ENCODE measurements at regions not wholly inside any gene's neighbourhood (a gene's known extent, or its start where the extent isn't known, plus 50 kb on each side); places are given as distances from the start of the nearest gene placed in this dataset.

DNA sequence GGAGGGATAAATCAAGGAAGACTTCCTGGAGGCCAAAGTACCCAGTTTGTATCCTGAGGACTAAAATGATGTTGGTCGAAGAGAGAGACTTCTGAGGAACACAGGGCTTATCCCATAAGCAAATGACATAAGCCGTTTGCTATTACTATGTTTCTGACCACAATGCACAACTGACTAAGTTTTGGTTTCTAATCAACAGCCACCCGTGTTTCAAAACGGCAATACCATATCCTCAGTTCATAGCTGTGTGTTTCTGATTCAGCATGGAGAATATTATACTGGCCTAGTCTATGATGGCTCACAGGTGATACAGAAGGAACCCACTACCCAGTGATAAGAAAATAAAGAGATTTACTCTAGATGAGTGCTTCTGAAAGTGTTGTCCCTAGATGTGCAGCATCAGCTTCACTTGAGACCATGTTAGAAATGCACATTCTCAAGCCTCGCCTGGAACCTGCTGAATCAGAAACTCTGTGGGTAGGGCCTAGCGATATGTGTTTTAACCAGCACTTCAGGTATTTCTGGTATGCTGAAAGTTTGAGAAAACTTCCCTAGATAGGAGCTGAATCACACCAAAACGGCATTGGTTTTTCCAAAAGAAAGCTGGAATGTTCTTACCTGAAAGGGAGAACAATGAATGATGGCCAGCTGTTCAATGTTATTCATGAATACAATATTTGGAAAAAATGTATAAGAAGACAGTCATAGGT is 639.7 kb upstream of the NR2F2 start:
- TF ChIP-seq EZH2 (IDR thresholded peaks at IDR 0.05; ENCODE audit: low read depth, unreplicated experiment) (no peak), STAT1 (IDR thresholded peaks at IDR 0.05; ENCODE audit: unreplicated experiment) (no peak), EZH2phosphoT487 (IDR thresholded peaks at IDR 0.05; ENCODE audit: unreplicated experiment) (no peak), ETS1 (IDR thresholded peaks at IDR 0.05) (no peak), POLR2AphosphoS5 (IDR thresholded peaks at IDR 0.05; ENCODE audit: low read depth) (no peak), ZNF114 (CRISPR knock-in tag; IDR thresholded peaks at IDR 0.05) (no peak), CREB1 (CRISPR knock-in tag; IDR thresholded peaks at IDR 0.05; ENCODE audit: low read depth) (no peak), JUNB (IDR thresholded peaks at IDR 0.05; ENCODE audit: unreplicated experiment) (no peak), ZNF331 (CRISPR knock-in tag; IDR thresholded peaks at IDR 0.05; ENCODE audit: low read depth) (no peak)
- TF ChIP-seq, protein P1, sequence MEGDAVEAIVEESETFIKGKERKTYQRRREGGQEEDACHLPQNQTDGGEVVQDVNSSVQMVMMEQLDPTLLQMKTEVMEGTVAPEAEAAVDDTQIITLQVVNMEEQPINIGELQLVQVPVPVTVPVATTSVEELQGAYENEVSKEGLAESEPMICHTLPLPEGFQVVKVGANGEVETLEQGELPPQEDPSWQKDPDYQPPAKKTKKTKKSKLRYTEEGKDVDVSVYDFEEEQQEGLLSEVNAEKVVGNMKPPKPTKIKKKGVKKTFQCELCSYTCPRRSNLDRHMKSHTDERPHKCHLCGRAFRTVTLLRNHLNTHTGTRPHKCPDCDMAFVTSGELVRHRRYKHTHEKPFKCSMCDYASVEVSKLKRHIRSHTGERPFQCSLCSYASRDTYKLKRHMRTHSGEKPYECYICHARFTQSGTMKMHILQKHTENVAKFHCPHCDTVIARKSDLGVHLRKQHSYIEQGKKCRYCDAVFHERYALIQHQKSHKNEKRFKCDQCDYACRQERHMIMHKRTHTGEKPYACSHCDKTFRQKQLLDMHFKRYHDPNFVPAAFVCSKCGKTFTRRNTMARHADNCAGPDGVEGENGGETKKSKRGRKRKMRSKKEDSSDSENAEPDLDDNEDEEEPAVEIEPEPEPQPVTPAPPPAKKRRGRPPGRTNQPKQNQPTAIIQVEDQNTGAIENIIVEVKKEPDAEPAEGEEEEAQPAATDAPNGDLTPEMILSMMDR (conservative IDR thresholded peaks at IDR 0.05; ENCODE audit: low read depth in 2 of 2) = no peak
- TF ChIP-seq, protein P2, sequence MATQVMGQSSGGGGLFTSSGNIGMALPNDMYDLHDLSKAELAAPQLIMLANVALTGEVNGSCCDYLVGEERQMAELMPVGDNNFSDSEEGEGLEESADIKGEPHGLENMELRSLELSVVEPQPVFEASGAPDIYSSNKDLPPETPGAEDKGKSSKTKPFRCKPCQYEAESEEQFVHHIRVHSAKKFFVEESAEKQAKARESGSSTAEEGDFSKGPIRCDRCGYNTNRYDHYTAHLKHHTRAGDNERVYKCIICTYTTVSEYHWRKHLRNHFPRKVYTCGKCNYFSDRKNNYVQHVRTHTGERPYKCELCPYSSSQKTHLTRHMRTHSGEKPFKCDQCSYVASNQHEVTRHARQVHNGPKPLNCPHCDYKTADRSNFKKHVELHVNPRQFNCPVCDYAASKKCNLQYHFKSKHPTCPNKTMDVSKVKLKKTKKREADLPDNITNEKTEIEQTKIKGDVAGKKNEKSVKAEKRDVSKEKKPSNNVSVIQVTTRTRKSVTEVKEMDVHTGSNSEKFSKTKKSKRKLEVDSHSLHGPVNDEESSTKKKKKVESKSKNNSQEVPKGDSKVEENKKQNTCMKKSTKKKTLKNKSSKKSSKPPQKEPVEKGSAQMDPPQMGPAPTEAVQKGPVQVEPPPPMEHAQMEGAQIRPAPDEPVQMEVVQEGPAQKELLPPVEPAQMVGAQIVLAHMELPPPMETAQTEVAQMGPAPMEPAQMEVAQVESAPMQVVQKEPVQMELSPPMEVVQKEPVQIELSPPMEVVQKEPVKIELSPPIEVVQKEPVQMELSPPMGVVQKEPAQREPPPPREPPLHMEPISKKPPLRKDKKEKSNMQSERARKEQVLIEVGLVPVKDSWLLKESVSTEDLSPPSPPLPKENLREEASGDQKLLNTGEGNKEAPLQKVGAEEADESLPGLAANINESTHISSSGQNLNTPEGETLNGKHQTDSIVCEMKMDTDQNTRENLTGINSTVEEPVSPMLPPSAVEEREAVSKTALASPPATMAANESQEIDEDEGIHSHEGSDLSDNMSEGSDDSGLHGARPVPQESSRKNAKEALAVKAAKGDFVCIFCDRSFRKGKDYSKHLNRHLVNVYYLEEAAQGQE (IDR thresholded peaks at IDR 0.05; ENCODE audit: unreplicated experiment) = no peak
- TF ChIP-seq, protein P3, sequence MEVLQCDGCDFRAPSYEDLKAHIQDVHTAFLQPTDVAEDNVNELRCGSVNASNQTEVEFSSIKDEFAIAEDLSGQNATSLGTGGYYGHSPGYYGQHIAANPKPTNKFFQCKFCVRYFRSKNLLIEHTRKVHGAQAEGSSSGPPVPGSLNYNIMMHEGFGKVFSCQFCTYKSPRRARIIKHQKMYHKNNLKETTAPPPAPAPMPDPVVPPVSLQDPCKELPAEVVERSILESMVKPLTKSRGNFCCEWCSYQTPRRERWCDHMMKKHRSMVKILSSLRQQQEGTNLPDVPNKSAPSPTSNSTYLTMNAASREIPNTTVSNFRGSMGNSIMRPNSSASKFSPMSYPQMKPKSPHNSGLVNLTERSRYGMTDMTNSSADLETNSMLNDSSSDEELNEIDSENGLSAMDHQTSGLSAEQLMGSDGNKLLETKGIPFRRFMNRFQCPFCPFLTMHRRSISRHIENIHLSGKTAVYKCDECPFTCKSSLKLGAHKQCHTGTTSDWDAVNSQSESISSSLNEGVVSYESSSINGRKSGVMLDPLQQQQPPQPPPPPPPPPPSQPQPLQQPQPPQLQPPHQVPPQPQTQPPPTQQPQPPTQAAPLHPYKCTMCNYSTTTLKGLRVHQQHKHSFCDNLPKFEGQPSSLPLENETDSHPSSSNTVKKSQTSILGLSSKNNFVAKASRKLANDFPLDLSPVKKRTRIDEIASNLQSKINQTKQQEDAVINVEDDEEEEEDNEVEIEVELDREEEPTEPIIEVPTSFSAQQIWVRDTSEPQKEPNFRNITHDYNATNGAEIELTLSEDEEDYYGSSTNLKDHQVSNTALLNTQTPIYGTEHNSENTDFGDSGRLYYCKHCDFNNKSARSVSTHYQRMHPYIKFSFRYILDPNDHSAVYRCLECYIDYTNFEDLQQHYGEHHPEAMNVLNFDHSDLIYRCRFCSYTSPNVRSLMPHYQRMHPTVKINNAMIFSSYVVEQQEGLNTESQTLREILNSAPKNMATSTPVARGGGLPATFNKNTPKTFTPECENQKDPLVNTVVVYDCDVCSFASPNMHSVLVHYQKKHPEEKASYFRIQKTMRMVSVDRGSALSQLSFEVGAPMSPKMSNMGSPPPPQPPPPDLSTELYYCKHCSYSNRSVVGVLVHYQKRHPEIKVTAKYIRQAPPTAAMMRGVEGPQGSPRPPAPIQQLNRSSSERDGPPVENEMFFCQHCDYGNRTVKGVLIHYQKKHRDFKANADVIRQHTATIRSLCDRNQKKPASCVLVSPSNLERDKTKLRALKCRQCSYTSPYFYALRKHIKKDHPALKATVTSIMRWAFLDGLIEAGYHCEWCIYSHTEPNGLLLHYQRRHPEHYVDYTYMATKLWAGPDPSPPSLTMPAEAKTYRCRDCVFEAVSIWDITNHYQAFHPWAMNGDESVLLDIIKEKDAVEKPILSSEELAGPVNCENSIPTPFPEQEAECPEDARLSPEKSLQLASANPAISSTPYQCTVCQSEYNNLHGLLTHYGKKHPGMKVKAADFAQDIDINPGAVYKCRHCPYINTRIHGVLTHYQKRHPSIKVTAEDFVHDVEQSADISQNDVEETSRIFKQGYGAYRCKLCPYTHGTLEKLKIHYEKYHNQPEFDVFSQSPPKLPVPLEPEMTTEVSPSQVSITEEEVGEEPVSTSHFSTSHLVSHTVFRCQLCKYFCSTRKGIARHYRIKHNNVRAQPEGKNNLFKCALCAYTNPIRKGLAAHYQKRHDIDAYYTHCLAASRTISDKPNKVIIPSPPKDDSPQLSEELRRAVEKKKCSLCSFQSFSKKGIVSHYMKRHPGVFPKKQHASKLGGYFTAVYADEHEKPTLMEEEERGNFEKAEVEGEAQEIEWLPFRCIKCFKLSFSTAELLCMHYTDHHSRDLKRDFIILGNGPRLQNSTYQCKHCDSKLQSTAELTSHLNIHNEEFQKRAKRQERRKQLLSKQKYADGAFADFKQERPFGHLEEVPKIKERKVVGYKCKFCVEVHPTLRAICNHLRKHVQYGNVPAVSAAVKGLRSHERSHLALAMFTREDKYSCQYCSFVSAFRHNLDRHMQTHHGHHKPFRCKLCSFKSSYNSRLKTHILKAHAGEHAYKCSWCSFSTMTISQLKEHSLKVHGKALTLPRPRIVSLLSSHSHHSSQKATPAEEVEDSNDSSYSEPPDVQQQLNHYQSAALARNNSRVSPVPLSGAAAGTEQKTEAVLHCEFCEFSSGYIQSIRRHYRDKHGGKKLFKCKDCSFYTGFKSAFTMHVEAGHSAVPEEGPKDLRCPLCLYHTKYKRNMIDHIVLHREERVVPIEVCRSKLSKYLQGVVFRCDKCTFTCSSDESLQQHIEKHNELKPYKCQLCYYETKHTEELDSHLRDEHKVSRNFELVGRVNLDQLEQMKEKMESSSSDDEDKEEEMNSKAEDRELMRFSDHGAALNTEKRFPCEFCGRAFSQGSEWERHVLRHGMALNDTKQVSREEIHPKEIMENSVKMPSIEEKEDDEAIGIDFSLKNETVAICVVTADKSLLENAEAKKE (CRISPR knock-in tag; IDR thresholded peaks at IDR 0.05) = no peak
